DND-41 (cell line): ENCODE measurements at regions not wholly inside any gene's neighbourhood (a gene's known extent, or its start where the extent isn't known, plus 50 kb on each side); places are given as distances from the start of the nearest gene placed in this dataset.

Experiments used
- ATAC-seq: fragments of 200-7000 bp; cut with Tn5 transposase; 3 replicates; pipeline ENCODE4 v1.9.1; 2021; ENCODE audit warnings: low read depth; ENCODE audit not compliant: insufficient read depth
- DNase-seq: peaks from one replicate; pipeline ENCODE4 v3.0.0-alpha.2; 2020
- H2AFZ ChIP-seq: 2 replicates; pipeline ENCODE4 v1.6.0; 2012; ENCODE audit warnings: low read depth, low read length
- H3K27ac ChIP-seq: 2 replicates; pipeline ENCODE4 v1.5.1; 2012; ENCODE audit warnings: low read length, inconsistent platforms
- H3K27me3 ChIP-seq: fragments of 200-600 bp; sonication (generic); 2 replicates; pipeline ENCODE4 v1.6.0; 2012; ENCODE audit warnings: low read length, mild to moderate bottlenecking, inconsistent platforms; ENCODE audit not compliant: insufficient read depth, poor library complexity
- H3K36me3 ChIP-seq: 2 replicates; pipeline ENCODE4 v1.5.1; 2012; ENCODE audit warnings: low read length, inconsistent platforms; ENCODE audit not compliant: insufficient read depth
- H3K4me1 ChIP-seq: 2 replicates; pipeline ENCODE4 v1.5.1; 2012; ENCODE audit warnings: mild to moderate bottlenecking, low read length; ENCODE audit not compliant: insufficient read depth
- H3K4me2 ChIP-seq: 2 replicates; pipeline ENCODE4 v1.6.0; 2012; ENCODE audit warnings: mild to moderate bottlenecking, moderate library complexity, low read length, inconsistent platforms; ENCODE audit not compliant: insufficient read depth
- H3K4me3 ChIP-seq, 2 experiments: fragments of 200-600 bp in 1 of 2; shearing (Covaris generic) in 1 of 2; 2 replicates each; pipeline ENCODE4 v1.5.1; 2012 to 2016; ENCODE audit warnings: inconsistent platforms in 2 of 2, low read length in 2 of 2, mild to moderate bottlenecking in 2 of 2, low read depth in 1 of 2, moderate library complexity in 1 of 2
- H3K79me2 ChIP-seq: 2 replicates; pipeline ENCODE4 v1.6.0; 2012; ENCODE audit warnings: low read length, inconsistent platforms; ENCODE audit not compliant: insufficient read depth
- H3K9ac ChIP-seq: 2 replicates; pipeline ENCODE4 v1.6.0; 2012; ENCODE audit warnings: low read depth, mild to moderate bottlenecking, inconsistent platforms, low read length, moderate library complexity
- H3K9me3 ChIP-seq: 2 replicates; pipeline ENCODE4 v1.5.1; 2012; ENCODE audit warnings: low read length, moderate library complexity, mild to moderate bottlenecking, inconsistent platforms; ENCODE audit not compliant: insufficient read depth, severe bottlenecking
- H4K20me1 ChIP-seq: 2 replicates; pipeline ENCODE4 v1.6.0; 2012; ENCODE audit warnings: low read length; ENCODE audit not compliant: insufficient read depth
- CTCF ChIP-seq: IDR thresholded peaks from 2 replicates; pipeline ENCODE4 v1.5.1; 2012; ENCODE audit warnings: borderline replicate concordance, low read length, moderate library complexity, mild to moderate bottlenecking; ENCODE audit not compliant: poor library complexity, severe bottlenecking; ENCODE audit errors: extremely low read depth
- EZH2 ChIP-seq: IDR thresholded peaks from 3 replicates; pipeline ENCODE4 v1.6.1; 2012; ENCODE audit warnings: borderline replicate concordance, low read depth, mild to moderate bottlenecking, moderate library complexity, low read length, inconsistent platforms; ENCODE audit not compliant: severe bottlenecking

- Histone ChIP-seq H3K9me3 (peaks cover 18% of the 10 kb centered on the region), H3K9ac (no peak overlapping the region), H3K4me1 (no peaks in the 10 kb centered on the region), H3K4me3 (no peak overlapping the region), H3K27ac (no peak overlapping the region), H4K20me1 (no peaks in the 10 kb centered on the region), H3K36me3 (no peaks in the 10 kb centered on the region), H2AFZ (no peak overlapping the region), H3K4me2 (no peak overlapping the region), H3K27me3 (no peaks in the 10 kb centered on the region), H3K79me2 (no peaks in the 10 kb centered on the region)
- ATAC-seq (no peak), DNase-seq (no peak)
- no peak for TF ChIP-seq CTCF
- no peak for TF ChIP-seq EZH2
Measured at GRCh38 chr12:34275129-34275528, 252.8 kb downstream of the ALG10 start.

- Histone ChIP-seq H4K20me1 (no peaks in the 10 kb centered on the region), H3K9ac (no peak overlapping the region), H3K27me3 (no peaks in the 10 kb centered on the region), H3K4me1 (no peaks in the 10 kb centered on the region), H3K9me3 (peaks cover 39% of the 10 kb centered on the region), H3K4me3 (no peak overlapping the region), H3K36me3 (no peaks in the 10 kb centered on the region), H3K79me2 (no peaks in the 10 kb centered on the region), H3K27ac (no peak overlapping the region), H2AFZ (no peak overlapping the region), H3K4me2 (no peak overlapping the region)
- DNase-seq: no peak
- TF ChIP-seq CTCF (no peak), EZH2 (no peak)
- ATAC-seq: no peak
Measured at GRCh38 chr12:34286483-34286882, 264.2 kb downstream of the ALG10 start.

- TF ChIP-seq EZH2: no peak
- TF ChIP-seq CTCF: no peak
- H3K9me3 ChIP-seq: peaks cover 43% of the 10 kb centered on the region
- no peak overlapping the region for H3K27ac ChIP-seq
- H3K27me3 ChIP-seq: no peaks in the 10 kb centered on the region
- H4K20me1 ChIP-seq: no peaks in the 10 kb centered on the region
- no peaks in the 10 kb centered on the region for H3K36me3 ChIP-seq
- no peak overlapping the region for H2AFZ ChIP-seq
- H3K4me2 ChIP-seq: no peak overlapping the region
- no peak overlapping the region for H3K4me3 ChIP-seq
- ATAC-seq: no peak
- H3K9ac ChIP-seq: no peak overlapping the region
- no peaks in the 10 kb centered on the region for H3K4me1 ChIP-seq
- DNase-seq: no peak
- no peaks in the 10 kb centered on the region for H3K79me2 ChIP-seq
Measured at GRCh38 chr12:34286934-34287333, 264.6 kb downstream of the ALG10 start.

GRCh38 chr12:34287437-34287836, 265.1 kb downstream of the ALG10 start:
- H3K79me2 ChIP-seq: no peaks in the 10 kb centered on the region
- H2AFZ ChIP-seq: no peak overlapping the region
- DNase-seq (no peak), ATAC-seq (no peak)
- no peaks in the 10 kb centered on the region for H3K27me3 ChIP-seq
- no peak overlapping the region for H3K4me3 ChIP-seq
- no peaks in the 10 kb centered on the region for H3K4me1 ChIP-seq
- no peak overlapping the region for H3K27ac ChIP-seq
- no peak overlapping the region for H3K4me2 ChIP-seq
- TF ChIP-seq CTCF (no peak), EZH2 (no peak)
- H3K9ac ChIP-seq: no peak overlapping the region
- peaks cover 39% of the 10 kb centered on the region for H3K9me3 ChIP-seq
- H3K36me3 ChIP-seq: no peaks in the 10 kb centered on the region
- no peaks in the 10 kb centered on the region for H4K20me1 ChIP-seq
